Cardiac muscle cell (in vitro differentiated cells and primary cell): ENCODE measurements at regions not wholly inside any gene's neighbourhood (a gene's known extent, or its start where the extent isn't known, plus 50 kb on each side); places are given as distances from the start of the nearest gene placed in this dataset.

ENCODE experiments used
- DNase-seq, 2 donors: peaks; one replicate each; pipeline versions ENCODE4 v3.0.0 to v3.0.0-alpha.2; 2010 to 2017; ENCODE audit warnings: low read depth in 1 of 2, low spot score in 1 of 2
- H3K27ac ChIP-seq: fragments of 200-600 bp; sonication (generic); 2 replicates; pipeline ENCODE4 v1.5.1; 2016
- H3K27me3 ChIP-seq: fragments of 200-600 bp; sonication (generic); 2 replicates; pipeline ENCODE4 v1.6.0; 2016; ENCODE audit warnings: control low read depth
- H3K36me3 ChIP-seq: fragments of 200-600 bp; sonication (generic); 2 replicates; pipeline ENCODE4 v1.5.1; 2016; ENCODE audit warnings: control low read depth
- H3K4me1 ChIP-seq: fragments of 200-600 bp; sonication (generic); 2 replicates; pipeline ENCODE4 v1.8.1; 2017; ENCODE audit warnings: low read depth, mild to moderate bottlenecking, mixed run types
- H3K4me3 ChIP-seq: fragments of 200-600 bp; sonication (generic); 2 replicates; pipeline ENCODE4 v1.5.1; 2016; ENCODE audit warnings: mild to moderate bottlenecking
- H3K9me3 ChIP-seq: fragments of 200-600 bp; sonication (generic); 2 replicates; pipeline ENCODE4 v1.5.1; 2017; ENCODE audit warnings: low read depth, mild to moderate bottlenecking, control low read depth
- CTCF ChIP-seq: IDR thresholded peaks from 2 replicates; pipeline ENCODE4 v1.5.1; 2012; ENCODE audit warnings: low read depth, mild to moderate bottlenecking, low read length

- Histone ChIP-seq H3K27me3 (no peaks in the 10 kb centered on the region), H3K4me3 (no peak overlapping the region), H3K36me3 (no peaks in the 10 kb centered on the region), H3K9me3 (no peaks in the 10 kb centered on the region), H3K4me1 (peaks cover under 1% of the 10 kb centered on the region), H3K27ac (no peak overlapping the region)
- DNase-seq = no peak
- no peak for TF ChIP-seq CTCF
Observed at GRCh38 chr11:103550811-103551210, 441.6 kb downstream of the DYNC2H1 start.

- H3K4me1 ChIP-seq = no peaks in the 10 kb centered on the region
- H3K27ac ChIP-seq = no peak overlapping the region
- H3K4me3 ChIP-seq = no peak overlapping the region
- no peak for TF ChIP-seq CTCF
- H3K9me3 ChIP-seq = no peaks in the 10 kb centered on the region
- no peaks in the 10 kb centered on the region for H3K27me3 ChIP-seq
- H3K36me3 ChIP-seq = no peaks in the 10 kb centered on the region
- DNase-seq = no peak
Observed at GRCh38 chr11:103552086-103552485, 442.9 kb downstream of the DYNC2H1 start.

DNA sequence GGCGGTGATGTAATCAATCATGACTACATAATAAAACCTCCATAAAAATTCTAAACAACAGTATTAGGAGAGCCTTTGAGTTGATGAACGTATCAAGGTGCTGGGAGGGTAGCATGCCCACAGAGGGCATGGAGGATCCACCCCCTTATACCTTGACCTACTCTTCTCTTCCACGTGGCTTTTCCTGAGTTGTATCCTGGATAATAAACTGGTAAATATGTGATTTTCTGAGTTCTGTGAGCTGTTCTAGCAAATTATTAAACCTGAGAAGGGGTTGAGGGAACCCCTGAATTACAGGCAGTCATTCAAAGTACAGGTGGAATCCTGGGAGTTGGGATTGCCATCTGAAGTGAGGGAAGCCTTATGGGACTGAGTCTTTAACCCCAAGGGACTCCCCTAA is 446.9 kb downstream of the DYNC2H1 start:
- Histone ChIP-seq H3K27me3 (no peaks in the 10 kb centered on the region), H3K9me3 (no peaks in the 10 kb centered on the region), H3K4me1 (no peaks in the 10 kb centered on the region), H3K4me3 (no peak overlapping the region), H3K27ac (no peak overlapping the region), H3K36me3 (no peaks in the 10 kb centered on the region)
- TF ChIP-seq CTCF = no peak
- no peak for DNase-seq

DNA sequence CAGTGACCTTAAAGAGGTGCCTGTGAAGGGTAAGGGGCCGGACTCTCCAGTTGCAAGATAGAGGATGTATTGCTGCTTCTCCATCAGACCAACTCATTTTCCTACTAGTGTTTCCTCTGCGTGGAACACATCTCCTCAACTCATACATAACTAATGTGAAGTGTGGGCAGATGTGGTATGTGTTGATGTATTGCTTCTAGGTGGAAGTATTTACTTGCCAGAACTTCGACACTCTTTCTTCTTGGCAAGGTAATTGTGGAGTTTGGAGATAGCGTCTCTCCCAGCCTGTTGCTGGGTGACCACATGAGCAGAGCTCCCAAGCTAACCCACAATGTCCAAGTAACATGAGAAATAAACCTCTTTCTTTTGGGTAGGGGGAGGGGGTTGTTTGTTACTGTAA is 456.9 kb downstream of the DYNC2H1 start:
- DNase-seq = no peak
- H3K27me3 ChIP-seq = no peaks in the 10 kb centered on the region
- no peaks in the 10 kb centered on the region for H3K4me1 ChIP-seq
- H3K27ac ChIP-seq = no peak overlapping the region
- no peak for TF ChIP-seq CTCF
- H3K36me3 ChIP-seq = no peaks in the 10 kb centered on the region
- no peaks in the 10 kb centered on the region for H3K9me3 ChIP-seq
- H3K4me3 ChIP-seq = no peak overlapping the region

DNA sequence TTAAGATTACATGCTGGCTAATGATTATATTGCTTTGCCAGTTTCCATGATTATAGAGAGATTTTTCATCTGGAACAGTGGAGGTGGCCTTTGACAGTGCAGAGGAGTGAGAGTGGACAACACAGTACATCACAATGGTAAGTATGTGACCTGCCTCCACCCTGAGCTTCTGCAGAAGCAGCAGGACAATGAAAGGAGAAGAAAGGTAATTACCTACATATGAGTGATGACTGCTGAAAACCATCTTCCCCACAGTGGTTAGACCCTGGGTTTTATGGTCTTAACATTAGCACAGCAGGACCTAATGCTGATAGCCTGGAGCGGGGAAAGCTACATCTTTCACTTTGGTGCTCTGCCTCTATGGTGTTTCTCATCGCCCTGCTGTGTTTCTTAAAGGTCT is 454.7 kb upstream of the DDI1 start:
- Histone ChIP-seq H3K4me3 (no peak overlapping the region), H3K27me3 (no peaks in the 10 kb centered on the region)
- TF ChIP-seq CTCF = no peak

GRCh38 chr11:103582351-103582909 is 454.0 kb upstream of the DDI1 start:
- no peak for DNase-seq
- no peak overlapping the region for H3K27ac ChIP-seq
- TF ChIP-seq CTCF = no peak
- no peaks in the 10 kb centered on the region for H3K27me3 ChIP-seq
- H3K36me3 ChIP-seq = no peaks in the 10 kb centered on the region
- H3K4me1 ChIP-seq = no peaks in the 10 kb centered on the region
- no peaks in the 10 kb centered on the region for H3K9me3 ChIP-seq
- no peak overlapping the region for H3K4me3 ChIP-seq

More for the DNA sequence above, 454.7 kb upstream of the DDI1 start:
- DNase-seq = no peak
- no peaks in the 10 kb centered on the region for H3K36me3 ChIP-seq
- no peaks in the 10 kb centered on the region for H3K4me1 ChIP-seq
- no peaks in the 10 kb centered on the region for H3K9me3 ChIP-seq
- H3K27ac ChIP-seq = no peak overlapping the region
